ENCODE measurements at regions not wholly inside any gene's neighbourhood (a gene's known extent, or its start where the extent isn't known, plus 50 kb on each side); places are given as distances from the start of the nearest gene placed in this dataset.

DNA sequence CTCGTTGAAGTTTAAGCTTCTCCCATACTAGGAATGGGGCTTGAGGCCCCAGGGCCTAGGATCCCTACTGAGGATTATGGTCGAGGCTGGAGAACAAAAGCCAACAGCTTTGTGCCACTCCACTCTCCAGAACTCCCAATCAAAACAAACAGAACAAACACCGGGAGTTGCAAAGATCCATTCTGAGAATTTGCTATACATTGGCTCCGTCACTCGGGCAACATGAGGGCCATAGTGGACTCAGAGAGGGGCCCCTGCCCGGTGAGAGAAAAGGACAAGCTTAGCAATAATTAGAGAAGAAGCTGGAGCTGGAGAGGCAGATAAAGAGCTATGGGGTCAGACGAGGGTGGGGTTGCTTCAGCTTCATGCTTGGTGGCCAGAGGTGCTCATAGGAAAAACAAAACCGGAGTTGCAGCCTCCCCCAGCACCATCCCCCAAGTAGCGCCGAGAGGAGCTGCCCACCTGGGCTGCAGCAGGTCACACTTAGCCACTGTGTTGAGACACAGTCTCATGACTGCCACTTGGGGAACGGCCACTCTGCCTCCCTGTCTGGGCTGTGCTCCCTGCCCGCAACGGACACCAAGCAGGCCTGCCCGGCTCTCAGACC lies 142.3 kb upstream of the HAAO start:
- H3K27ac ChIP-seq = peak overlapping the region; percentile 39
- no peaks in the 10 kb centered on the region for H3K27me3 ChIP-seq (replicated peaks)
- H3K4me3 ChIP-seq = no peak overlapping the region
- no peaks in the 10 kb centered on the region for H3K9me3 ChIP-seq (replicated peaks)
- H3K36me3 ChIP-seq = no peaks in the 10 kb centered on the region
- DNase-seq (ENCODE audit: low read depth in 1 of 2, low spot score in 2 of 2) = peak in 1 of 2 experiments; percentile 28
- H3K4me1 ChIP-seq (replicated peaks) = peaks cover 68% of the 10 kb centered on the region

DNA sequence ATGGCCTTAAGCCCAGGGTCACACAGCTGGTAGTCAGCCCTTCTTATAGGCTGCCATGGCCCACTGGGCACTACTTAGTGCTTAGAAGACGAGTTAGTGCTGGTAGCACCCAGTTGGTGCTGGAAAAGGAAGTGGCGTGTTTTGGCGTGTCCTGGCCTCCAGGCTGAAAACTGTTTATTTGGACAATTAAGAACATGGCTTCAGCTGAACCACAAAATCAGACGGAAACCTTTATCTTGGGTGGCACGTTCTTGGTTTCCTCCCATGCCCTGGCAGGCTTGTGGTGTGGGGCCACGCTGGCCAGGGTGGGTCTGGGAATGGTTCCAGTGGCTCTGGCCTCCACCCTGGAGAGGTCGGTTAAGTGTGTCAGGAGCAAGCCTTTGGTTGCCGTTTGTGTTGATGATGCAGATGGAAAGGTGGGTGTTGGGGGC lies 141.5 kb upstream of the HAAO start:
- no peaks in the 10 kb centered on the region for H3K27me3 ChIP-seq (replicated peaks)
- H3K9me3 ChIP-seq (replicated peaks) = no peaks in the 10 kb centered on the region
- peak overlapping the region; percentile 39 for H3K27ac ChIP-seq
- DNase-seq (ENCODE audit: low read depth in 1 of 2, low spot score in 2 of 2) = peak; percentile 86 to 88
- no peaks in the 10 kb centered on the region for H3K36me3 ChIP-seq
- peaks cover 77% of the 10 kb centered on the region for H3K4me1 ChIP-seq (replicated peaks)
- no peak overlapping the region for H3K4me3 ChIP-seq

DNA sequence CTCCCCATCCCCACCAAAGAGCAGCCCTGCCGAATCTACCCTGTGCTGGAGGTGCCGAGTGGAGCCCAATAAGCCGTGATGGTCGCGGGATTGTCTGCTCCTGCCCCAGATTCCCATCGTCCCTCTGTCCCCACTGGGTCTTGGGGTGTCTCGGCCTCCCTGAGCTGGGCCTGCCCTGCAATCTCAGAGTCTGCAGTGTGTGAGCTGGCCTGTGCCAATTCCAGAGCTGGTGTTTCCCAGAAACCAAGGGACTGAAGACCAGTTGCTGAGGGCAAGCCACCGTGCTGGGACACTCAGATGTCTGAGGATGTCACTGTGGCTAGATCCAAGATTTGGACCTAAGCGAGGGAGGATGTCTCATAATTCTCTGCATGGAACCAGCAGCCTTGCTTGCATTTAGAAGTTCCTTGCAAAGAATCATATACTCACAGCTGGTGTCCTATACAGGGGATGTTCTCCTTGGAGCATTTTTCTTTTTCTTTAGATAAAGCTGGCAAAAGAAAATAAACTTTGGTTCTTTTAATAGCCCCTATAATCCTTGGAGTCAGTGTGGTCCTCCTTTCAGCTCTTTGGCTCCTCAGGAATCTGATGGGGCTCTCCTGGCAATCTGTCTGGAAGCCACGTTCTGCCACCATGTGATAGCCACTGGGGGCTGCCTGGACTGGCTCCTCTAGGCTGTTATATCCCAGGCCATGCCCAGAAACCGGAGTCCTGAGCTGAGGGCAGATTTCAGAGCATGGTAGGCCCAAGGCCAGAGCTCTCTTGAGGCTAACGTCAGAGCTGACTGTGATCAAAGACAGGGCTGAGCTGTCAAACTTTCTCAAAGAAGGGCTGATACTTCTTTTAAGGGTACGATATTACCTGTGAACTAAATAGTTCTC lies 140.1 kb upstream of the HAAO start:
- Histone ChIP-seq H3K27ac (peak overlapping the region; percentile 25; the same call in 1 of the 2 replicates), H3K4me3 (no peak overlapping the region), H3K9me3 (replicated peaks) (no peaks in the 10 kb centered on the region), H3K36me3 (no peaks in the 10 kb centered on the region), H3K27me3 (replicated peaks) (no peaks in the 10 kb centered on the region), H3K4me1 (replicated peaks) (peaks cover 88% of the 10 kb centered on the region)
- peak; percentile 70 to 75 for DNase-seq (ENCODE audit: low read depth in 1 of 2, low spot score in 2 of 2)

DNA sequence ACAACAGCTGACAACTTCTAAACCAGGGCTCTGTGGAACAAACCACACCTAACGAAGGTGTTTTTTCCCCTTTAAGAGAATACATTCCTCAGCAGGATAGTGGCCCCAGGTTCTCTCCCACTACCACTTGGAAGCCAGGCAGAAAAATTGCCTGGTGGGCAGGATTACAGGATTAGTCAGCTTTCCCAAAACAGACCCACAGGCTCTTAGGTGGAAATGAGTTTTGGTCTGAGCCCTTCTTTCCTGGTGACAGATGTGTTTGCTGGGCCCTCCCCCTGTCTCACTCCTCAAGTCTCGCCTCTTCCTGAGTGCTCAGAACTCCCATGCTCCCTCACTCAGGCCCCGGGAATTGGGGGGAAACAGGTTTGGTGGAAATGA lies 139.4 kb upstream of the HAAO start:
- peak overlapping the region; percentile 8; the same call in 1 of the 2 replicates for H3K27ac ChIP-seq
- H3K27me3 ChIP-seq (replicated peaks) = no peaks in the 10 kb centered on the region
- no peaks in the 10 kb centered on the region for H3K36me3 ChIP-seq
- H3K9me3 ChIP-seq (replicated peaks) = no peaks in the 10 kb centered on the region
- peak in 1 of 2 experiments; percentile 48 for DNase-seq (ENCODE audit: low read depth in 1 of 2, low spot score in 2 of 2)
- peaks cover 87% of the 10 kb centered on the region for H3K4me1 ChIP-seq (replicated peaks)
- H3K4me3 ChIP-seq = no peak overlapping the region

DNA sequence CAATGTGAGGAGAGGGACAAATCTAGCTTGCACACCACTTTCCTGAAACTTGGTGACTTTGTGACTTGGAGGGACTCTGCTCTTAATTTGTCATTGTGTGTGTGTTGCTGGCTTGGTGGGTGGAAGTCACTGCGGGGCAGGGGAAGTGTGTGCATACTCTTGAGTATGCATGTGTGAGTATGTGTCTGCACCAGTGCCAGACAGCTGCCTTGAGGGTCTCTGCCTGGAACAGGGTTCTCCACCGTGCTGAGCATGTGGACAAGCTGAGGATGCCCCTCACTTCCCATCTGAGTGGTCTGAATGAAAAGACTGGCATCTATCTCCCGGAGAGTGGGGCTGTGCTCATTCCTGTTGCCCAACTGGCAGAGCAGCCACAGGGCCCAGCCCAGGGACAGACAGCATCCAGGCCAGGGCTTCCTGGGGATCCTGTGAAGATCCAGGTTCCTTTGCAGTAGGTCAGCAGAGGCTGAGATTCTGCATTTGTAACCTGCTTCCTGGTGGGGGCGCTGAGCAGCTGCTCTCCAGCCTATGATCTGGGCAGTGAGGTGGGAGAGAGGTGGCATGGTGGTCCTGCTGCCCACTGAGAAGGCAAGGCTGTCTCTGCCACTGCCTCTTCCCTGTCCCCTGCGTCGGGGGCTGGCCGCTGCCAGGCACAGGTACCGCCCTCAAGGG lies 138.9 kb upstream of the HAAO start:
- Histone ChIP-seq H3K9me3 (replicated peaks) (no peaks in the 10 kb centered on the region), H3K27ac (peak overlapping the region; percentile 8; the same call in 1 of the 2 replicates), H3K4me3 (no peak overlapping the region), H3K4me1 (replicated peaks) (peaks cover 85% of the 10 kb centered on the region), H3K27me3 (replicated peaks) (no peaks in the 10 kb centered on the region), H3K36me3 (no peaks in the 10 kb centered on the region)
- DNase-seq (ENCODE audit: low read depth in 1 of 2, low spot score in 2 of 2) = peak in 1 of 2 experiments; percentile 38

DNA sequence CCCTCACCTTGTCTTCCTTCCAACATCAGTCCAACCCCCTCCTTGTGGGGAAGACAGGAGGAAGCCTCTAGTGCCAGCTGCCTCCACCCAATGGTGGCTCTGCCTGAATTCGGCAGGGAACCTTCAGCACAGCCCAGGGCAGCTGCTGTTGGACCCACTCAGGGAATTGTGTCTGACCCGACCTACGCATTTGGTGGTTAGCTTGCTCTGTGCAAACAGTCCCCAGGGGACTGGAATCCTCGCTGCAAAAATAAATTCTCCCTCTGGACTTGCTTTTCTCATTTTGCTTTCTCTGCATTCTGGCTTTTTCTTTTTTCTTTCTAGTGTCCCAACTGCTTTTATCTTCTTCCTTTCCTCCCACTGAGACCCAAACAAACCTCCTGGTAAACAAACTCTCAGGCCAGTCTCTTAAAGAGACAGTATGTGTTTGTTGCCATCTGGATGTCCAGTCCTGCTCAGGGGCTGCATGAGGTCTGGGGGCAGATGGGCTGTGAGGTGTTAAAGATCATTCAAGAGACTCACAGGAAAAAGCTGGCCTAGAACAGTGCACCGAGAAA lies 137.7 kb upstream of the HAAO start:
- H3K27ac ChIP-seq = peak overlapping the region; percentile 29
- peak; percentile 74 to 77 for DNase-seq (ENCODE audit: low read depth in 1 of 2, low spot score in 2 of 2)
- H3K27me3 ChIP-seq (replicated peaks) = no peaks in the 10 kb centered on the region
- H3K36me3 ChIP-seq = no peaks in the 10 kb centered on the region
- H3K4me3 ChIP-seq = no peak overlapping the region
- no peaks in the 10 kb centered on the region for H3K9me3 ChIP-seq (replicated peaks)
- H3K4me1 ChIP-seq (replicated peaks) = peaks cover 96% of the 10 kb centered on the region

DNA sequence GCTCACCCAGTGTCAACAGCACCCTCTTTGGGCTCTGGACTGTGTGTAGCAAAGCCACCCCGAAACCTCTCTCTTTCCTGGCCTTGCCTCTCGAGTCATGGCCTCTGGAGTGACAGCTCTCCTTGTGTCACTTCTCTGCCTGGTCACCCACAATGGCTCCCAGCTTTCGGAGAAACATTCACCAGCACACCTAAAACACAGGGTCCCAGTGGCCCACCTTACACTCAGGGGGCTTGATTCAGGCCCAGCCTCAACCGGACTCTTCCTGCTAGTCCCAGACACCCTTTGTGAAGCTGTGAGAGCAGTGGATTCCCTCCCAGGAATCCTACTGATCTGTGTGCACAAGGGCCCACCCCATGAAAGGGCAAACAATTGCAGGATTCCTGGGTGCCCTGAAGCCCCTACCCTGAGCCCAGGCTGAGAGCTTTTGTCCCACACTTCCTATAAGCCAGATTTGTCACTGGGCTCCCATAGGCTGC lies 137.2 kb upstream of the HAAO start:
- H3K27ac ChIP-seq = peak overlapping the region; percentile 29
- no peaks in the 10 kb centered on the region for H3K36me3 ChIP-seq
- DNase-seq (ENCODE audit: low read depth in 1 of 2, low spot score in 2 of 2) = no peak
- no peaks in the 10 kb centered on the region for H3K9me3 ChIP-seq (replicated peaks)
- H3K27me3 ChIP-seq (replicated peaks) = no peaks in the 10 kb centered on the region
- peaks cover 96% of the 10 kb centered on the region for H3K4me1 ChIP-seq (replicated peaks)
- no peak overlapping the region for H3K4me3 ChIP-seq

DNA sequence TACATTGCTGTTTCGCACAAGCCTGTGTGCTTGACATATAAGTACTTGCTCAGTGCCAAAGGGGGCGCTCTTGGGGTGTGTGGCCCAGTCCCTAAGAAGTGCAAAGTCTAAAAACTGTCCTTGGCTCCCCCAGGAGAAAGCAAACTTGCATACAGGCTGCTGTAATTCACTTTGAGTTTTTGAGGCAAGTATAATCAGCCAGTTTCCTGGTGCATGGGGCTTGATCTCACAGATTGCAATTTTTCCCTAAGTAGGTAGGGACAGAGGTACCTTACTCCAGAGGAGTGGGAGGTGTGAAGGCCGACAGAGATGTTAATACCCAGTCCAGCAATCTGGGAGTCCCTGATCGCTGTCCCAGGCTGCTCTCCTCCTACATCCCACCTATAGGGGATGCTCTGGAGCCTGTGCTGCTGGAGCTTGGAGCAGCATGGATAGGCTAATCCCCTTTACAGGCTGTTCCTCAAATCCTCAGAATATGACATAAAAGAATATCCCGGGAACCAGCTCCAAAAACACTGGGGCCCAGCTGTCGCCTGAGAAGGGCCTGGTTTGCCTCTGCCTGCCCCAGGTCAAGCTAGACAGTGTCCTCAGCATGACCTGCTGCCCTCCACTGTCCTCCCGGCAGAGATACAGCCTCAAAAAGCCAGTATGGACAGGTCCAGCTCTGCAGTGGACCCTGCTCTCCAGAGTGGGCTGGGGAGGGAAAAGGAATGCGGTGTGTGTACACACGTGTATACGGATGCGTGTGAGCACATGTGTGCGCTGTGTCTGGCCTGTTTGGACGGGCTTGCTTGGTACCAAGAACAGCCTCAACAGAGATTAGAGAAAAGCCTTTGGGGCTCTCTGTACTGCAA lies 136.5 kb upstream of the HAAO start:
- no peaks in the 10 kb centered on the region for H3K9me3 ChIP-seq (replicated peaks)
- H3K4me3 ChIP-seq = no peak overlapping the region
- peaks cover 96% of the 10 kb centered on the region for H3K4me1 ChIP-seq (replicated peaks)
- H3K27me3 ChIP-seq (replicated peaks) = no peaks in the 10 kb centered on the region
- DNase-seq (ENCODE audit: low read depth in 1 of 2, low spot score in 2 of 2) = peak in 1 of 2 experiments; percentile 32
- no peaks in the 10 kb centered on the region for H3K36me3 ChIP-seq
- H3K27ac ChIP-seq = peak overlapping the region; percentile 29

DNA sequence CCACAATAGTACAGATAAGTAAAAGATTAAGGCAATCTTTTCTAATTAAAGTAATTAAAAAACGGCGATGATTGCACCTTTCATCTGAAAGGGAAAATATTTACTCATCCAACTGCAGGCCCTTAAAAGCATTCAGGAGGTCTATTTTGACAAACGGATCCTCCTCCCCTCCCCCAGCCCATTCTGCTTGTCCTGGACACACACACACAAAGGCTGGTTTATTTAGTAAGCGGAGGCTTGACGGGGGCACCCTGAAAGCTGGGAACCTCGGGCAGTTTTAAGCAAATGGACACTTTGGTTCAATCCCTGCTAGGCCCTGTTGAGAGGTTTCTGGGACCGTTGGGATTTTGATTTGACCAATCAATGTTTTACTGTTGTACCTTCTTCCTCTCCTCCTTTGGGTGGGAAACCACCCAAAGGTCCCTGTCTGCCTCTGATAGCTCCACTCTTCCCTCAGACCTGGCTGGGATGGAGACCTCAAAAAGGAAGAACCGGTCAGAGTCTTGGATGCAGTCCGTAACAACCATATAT lies 135.8 kb upstream of the HAAO start:
- Histone ChIP-seq H3K4me1 (replicated peaks) (peaks cover 96% of the 10 kb centered on the region), H3K4me3 (no peak overlapping the region), H3K36me3 (no peaks in the 10 kb centered on the region), H3K9me3 (replicated peaks) (no peaks in the 10 kb centered on the region), H3K27ac (no peak overlapping the region), H3K27me3 (replicated peaks) (no peaks in the 10 kb centered on the region)
- DNase-seq (ENCODE audit: low read depth in 1 of 2, low spot score in 2 of 2) = peak in 1 of 2 experiments; percentile 16

DNA sequence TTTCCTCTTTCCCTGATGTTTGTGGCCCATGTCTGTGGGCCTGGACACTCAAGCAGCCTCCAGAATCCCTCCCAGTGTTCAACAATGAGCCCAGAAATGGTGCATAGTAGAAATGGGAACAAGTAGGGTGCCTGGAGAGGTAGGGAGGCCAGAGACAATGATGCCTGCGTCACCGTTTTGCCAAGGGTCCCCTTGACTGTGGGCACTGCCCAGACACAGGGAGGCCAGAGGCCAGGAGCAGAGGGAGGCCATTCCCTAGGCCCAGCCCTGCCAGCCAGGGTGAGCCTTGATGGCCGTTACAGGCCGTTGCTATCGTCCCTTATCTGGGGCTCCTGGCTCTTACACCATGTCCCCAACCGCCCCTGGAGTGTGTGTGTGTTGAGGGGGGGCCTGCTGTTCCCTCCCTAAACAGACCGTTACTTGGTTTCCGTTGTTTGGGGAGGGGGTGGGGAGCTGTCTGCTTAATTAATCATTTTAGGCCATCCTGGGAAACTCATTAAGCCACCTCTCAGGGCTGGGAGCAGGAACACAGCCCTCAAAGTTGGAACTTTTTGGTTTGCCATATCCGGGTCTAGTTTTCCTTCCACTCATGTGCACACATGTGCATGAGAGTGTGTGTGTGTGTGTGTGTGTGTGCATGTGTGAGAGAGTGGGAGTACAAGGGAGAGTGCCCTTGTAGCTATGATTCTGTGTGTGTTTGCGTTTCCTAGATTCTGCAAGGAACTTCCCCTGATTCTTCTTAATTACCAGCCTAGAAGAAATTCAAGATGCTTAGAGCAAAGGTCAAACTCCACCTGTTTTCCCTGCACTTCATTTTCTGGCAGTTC lies 135.2 kb upstream of the HAAO start:
- H3K4me3 ChIP-seq = no peak overlapping the region
- peaks cover 96% of the 10 kb centered on the region for H3K4me1 ChIP-seq (replicated peaks)
- H3K27ac ChIP-seq = no peak overlapping the region
- no peaks in the 10 kb centered on the region for H3K36me3 ChIP-seq
- DNase-seq (ENCODE audit: low read depth in 1 of 2, low spot score in 2 of 2) = no peak
- no peaks in the 10 kb centered on the region for H3K27me3 ChIP-seq (replicated peaks)
- H3K9me3 ChIP-seq (replicated peaks) = no peaks in the 10 kb centered on the region

DNA sequence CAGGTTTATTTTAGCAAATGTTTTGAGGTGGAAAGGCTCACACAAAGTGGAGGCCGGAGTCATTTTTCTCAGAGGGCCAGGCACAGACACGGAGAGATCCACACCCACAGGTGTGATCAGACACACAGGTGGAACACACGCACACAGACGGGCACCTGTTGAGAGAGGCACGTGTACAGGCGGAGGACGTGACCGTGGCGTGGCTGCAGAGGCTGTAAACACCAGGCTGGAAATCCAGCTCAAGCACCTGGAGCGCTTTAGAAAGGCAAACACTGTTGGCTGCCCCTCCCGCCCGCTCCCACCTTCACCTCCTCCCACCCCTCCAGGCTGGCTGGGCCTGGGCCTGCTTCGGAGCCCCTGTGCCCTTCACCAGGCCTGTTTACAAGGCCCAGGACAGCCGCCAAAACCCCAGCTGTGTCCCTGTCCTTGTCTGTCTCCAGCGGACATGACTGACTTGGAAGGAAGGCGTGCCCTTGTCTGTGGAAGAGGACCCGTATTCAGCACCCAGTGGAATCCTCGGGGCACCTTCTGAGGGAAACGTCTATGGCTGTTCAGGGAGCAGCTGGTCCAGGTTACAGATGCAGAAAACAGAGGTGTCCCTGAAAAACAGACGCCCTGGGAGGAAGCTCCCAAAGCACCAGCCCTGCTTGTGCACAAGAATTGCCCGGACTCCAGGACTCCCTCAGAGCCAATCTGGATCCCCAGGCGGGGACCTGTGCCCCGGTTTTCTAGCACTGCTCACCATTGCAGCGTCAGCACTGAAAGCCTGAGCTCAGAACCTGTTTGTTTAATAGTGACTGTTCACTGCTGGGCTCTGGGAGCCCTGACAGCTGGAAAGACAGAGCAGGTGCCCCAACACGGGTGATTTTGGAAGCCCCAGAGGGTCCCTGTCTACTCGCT lies 134.3 kb upstream of the HAAO start:
- Histone ChIP-seq H3K4me3 (no peak overlapping the region), H3K4me1 (replicated peaks) (peaks cover 94% of the 10 kb centered on the region), H3K27ac (peak overlapping the region; percentile 96), H3K27me3 (replicated peaks) (no peaks in the 10 kb centered on the region), H3K36me3 (no peaks in the 10 kb centered on the region), H3K9me3 (replicated peaks) (no peaks in the 10 kb centered on the region)
- no peak for DNase-seq (ENCODE audit: low read depth in 1 of 2, low spot score in 2 of 2)
